ENCODE measurements at regions not wholly inside any gene's neighbourhood (a gene's known extent, or its start where the extent isn't known, plus 50 kb on each side); places are given as distances from the start of the nearest gene placed in this dataset.

- TF ChIP-seq, protein P1, sequence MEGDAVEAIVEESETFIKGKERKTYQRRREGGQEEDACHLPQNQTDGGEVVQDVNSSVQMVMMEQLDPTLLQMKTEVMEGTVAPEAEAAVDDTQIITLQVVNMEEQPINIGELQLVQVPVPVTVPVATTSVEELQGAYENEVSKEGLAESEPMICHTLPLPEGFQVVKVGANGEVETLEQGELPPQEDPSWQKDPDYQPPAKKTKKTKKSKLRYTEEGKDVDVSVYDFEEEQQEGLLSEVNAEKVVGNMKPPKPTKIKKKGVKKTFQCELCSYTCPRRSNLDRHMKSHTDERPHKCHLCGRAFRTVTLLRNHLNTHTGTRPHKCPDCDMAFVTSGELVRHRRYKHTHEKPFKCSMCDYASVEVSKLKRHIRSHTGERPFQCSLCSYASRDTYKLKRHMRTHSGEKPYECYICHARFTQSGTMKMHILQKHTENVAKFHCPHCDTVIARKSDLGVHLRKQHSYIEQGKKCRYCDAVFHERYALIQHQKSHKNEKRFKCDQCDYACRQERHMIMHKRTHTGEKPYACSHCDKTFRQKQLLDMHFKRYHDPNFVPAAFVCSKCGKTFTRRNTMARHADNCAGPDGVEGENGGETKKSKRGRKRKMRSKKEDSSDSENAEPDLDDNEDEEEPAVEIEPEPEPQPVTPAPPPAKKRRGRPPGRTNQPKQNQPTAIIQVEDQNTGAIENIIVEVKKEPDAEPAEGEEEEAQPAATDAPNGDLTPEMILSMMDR (IDR thresholded peaks at IDR 0.05), result no peak
- Mint-ChIP-seq H3K27ac (peak overlapping the region in 1 of 7 donors; percentile 31), H3K27me3 (ENCODE audit: low read depth in 3 of 3) (peaks cover 0 to 3% (median 0%) of the 10 kb centered on the region in 3 donors), H3K4me3 (no peak overlapping the region), H3K4me1 (peaks cover 2% of the 10 kb centered on the region), H3K36me3 (no peaks in the 10 kb centered on the region), H3K9me3 (peaks cover under 1 to 5% (median 3%) of the 10 kb centered on the region in 7 donors)
- Histone ChIP-seq H3K4me2 (replicated peaks; ENCODE audit: extremely low read depth, low read length, poor library complexity, severe bottlenecking) (no peak overlapping the region), H2AFZ (ENCODE audit: insufficient read depth, low read depth, low read length, poor library complexity, severe bottlenecking) (no peak overlapping the region), H3K27ac (ENCODE audit: low read depth in 1 of 2, low read length in 2 of 2) (no peak overlapping the region), H3K4me3 (replicated peaks in 1 of 3; ENCODE audit: low read depth in 2 of 3, low read length in 3 of 3) (no peak overlapping the region), H3K4me1 (ENCODE audit: control insufficient read depth in 1 of 2, insufficient read depth in 2 of 2, low read length in 2 of 2) (peaks cover 2% of the 10 kb centered on the region in 2 donors), H3K9me3 (replicated peaks in 1 of 2; ENCODE audit: control insufficient read depth in 1 of 2, insufficient read depth in 1 of 2, low read length in 2 of 2) (peaks cover 0 to 3% of the 10 kb centered on the region in 2 donors), H3K27me3 (ENCODE audit: control insufficient read depth in 2 of 2, insufficient read depth in 2 of 2, low read length in 2 of 2) (no peaks in the 10 kb centered on the region), H3K79me2 (ENCODE audit: insufficient read depth, low read length) (no peaks in the 10 kb centered on the region), H3K36me3 (replicated peaks in 1 of 2; ENCODE audit: control insufficient read depth in 1 of 2, insufficient read depth in 2 of 2, low read length in 2 of 2) (no peaks in the 10 kb centered on the region), H4K20me1 (ENCODE audit: insufficient read depth, low read length) (no peaks in the 10 kb centered on the region), H3K9ac (ENCODE audit: insufficient read depth, low read length, poor library complexity, severe bottlenecking) (no peak overlapping the region)
- 100% methylated on average over 9 of the region's 13 CpGs for WGBS (ENCODE audit: insufficient coverage)
- intact Hi-C loops (cut with micrococcal nuclease), result no loop called here
- DNase-seq, result no peak
These were observed 82.5 kb downstream of the CHST2 start for GRCh38 chr3:143201870-143202752.

DNA sequence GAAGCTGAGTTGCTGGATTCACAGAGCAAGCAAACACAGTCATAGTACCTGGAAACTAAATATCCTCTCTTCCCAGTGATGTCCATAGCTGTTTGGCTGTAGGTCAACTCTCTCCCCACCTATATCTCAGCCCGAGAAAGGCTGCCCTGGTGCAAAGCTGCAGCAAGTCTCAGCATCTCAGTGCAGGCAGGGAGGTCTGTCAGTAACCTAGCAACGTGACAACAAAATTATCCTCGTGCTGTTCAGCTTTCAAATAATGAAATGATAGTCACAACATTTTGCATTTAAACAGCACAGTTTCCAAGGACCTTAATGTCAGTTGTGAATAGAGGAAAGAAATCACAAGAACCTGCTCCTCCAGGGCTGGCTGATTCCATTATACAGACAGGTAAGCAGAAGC lies 83.6 kb downstream of the CHST2 start:
- H3K79me2 ChIP-seq (ENCODE audit: insufficient read depth, low read length), result no peaks in the 10 kb centered on the region
- Mint-ChIP-seq H3K9me3 (peaks cover 0 to 5% (median 2%) of the 10 kb centered on the region in 7 donors), H3K27me3 (ENCODE audit: low read depth in 3 of 3) (peaks cover 0 to 3% (median 0%) of the 10 kb centered on the region in 3 donors), H3K36me3 (no peaks in the 10 kb centered on the region), H3K4me3 (no peak overlapping the region), H3K4me1 (peaks cover 7% of the 10 kb centered on the region), H3K27ac (no peak overlapping the region)
- H3K4me2 ChIP-seq (replicated peaks; ENCODE audit: extremely low read depth, low read length, poor library complexity, severe bottlenecking), result no peak overlapping the region
- TF ChIP-seq, protein P1 (IDR thresholded peaks at IDR 0.05), result no peak
- H3K4me1 ChIP-seq (ENCODE audit: control insufficient read depth in 1 of 2, insufficient read depth in 2 of 2, low read length in 2 of 2), result peaks cover 6 to 7% of the 10 kb centered on the region in 2 donors
- no peaks in the 10 kb centered on the region for H4K20me1 ChIP-seq (ENCODE audit: insufficient read depth, low read length)
- no peaks in the 10 kb centered on the region for H3K27me3 ChIP-seq (ENCODE audit: control insufficient read depth in 2 of 2, insufficient read depth in 2 of 2, low read length in 2 of 2)
- H3K9ac ChIP-seq (ENCODE audit: insufficient read depth, low read length, poor library complexity, severe bottlenecking), result no peak overlapping the region
- no peak overlapping the region for H2AFZ ChIP-seq (ENCODE audit: insufficient read depth, low read depth, low read length, poor library complexity, severe bottlenecking)
- H3K36me3 ChIP-seq (replicated peaks in 1 of 2; ENCODE audit: control insufficient read depth in 1 of 2, insufficient read depth in 2 of 2, low read length in 2 of 2), result no peaks in the 10 kb centered on the region
- H3K4me3 ChIP-seq (replicated peaks in 1 of 3; ENCODE audit: low read depth in 2 of 3, low read length in 3 of 3), result no peak overlapping the region
- H3K27ac ChIP-seq (ENCODE audit: low read depth in 1 of 2, low read length in 2 of 2), result no peak overlapping the region
- intact Hi-C loops (cut with micrococcal nuclease), result no loop called here
- no peak for DNase-seq
- H3K9me3 ChIP-seq (replicated peaks in 1 of 2; ENCODE audit: control insufficient read depth in 1 of 2, insufficient read depth in 1 of 2, low read length in 2 of 2), result peaks cover 0 to 3% of the 10 kb centered on the region in 2 donors
- WGBS (ENCODE audit: insufficient coverage), result no CpG with 5 or more reads among the region's 3 CpGs
